Hepatocyte (in vitro differentiated cells): ENCODE measurements at regions not wholly inside any gene's neighbourhood (a gene's known extent, or its start where the extent isn't known, plus 50 kb on each side); places are given as distances from the start of the nearest gene placed in this dataset.

Experiments
- DNase-seq: peaks from one replicate; pipeline ENCODE4 v3.0.0-alpha.2; 2016; ENCODE audit warnings: low spot score
- H2AFZ ChIP-seq: fragments of 200-600 bp; sonication (generic); 2 replicates; pipeline ENCODE4 v1.6.0; 2016; ENCODE audit warnings: antibody characterized with exemption, mild to moderate bottlenecking
- H3K27ac ChIP-seq: fragments of 200-600 bp; sonication (generic); 2 replicates; pipeline ENCODE4 v1.5.1; 2016; ENCODE audit warnings: mild to moderate bottlenecking
- H3K27me3 ChIP-seq: fragments of 200-600 bp; sonication (generic); 2 replicates; pipeline ENCODE4 v1.6.1; 2016
- H3K36me3 ChIP-seq: fragments of 200-600 bp; sonication (generic); replicated peaks from 2 replicates; pipeline ENCODE4 v1.5.1; 2016; ENCODE audit warnings: low read depth; ENCODE audit not compliant: insufficient read depth
- H3K4me1 ChIP-seq: fragments of 200-600 bp; sonication (generic); 2 replicates; pipeline ENCODE4 v1.5.1; 2016; ENCODE audit warnings: mild to moderate bottlenecking, moderate library complexity; ENCODE audit not compliant: insufficient read depth
- H3K4me2 ChIP-seq: fragments of 200-600 bp; sonication (generic); 2 replicates; pipeline ENCODE4 v1.6.0; 2016
- H3K4me3 ChIP-seq: fragments of 200-600 bp; sonication (generic); 2 replicates; pipeline ENCODE4 v1.5.1; 2016; ENCODE audit warnings: mild to moderate bottlenecking
- H3K79me2 ChIP-seq: fragments of 200-600 bp; sonication (generic); 2 replicates; pipeline ENCODE4 v1.6.0; 2017; ENCODE audit warnings: mild to moderate bottlenecking
- H3K9me2 ChIP-seq: fragments of 200-600 bp; sonication (generic); replicated peaks from 2 replicates; pipeline ENCODE4 v1.6.0; 2017; ENCODE audit warnings: mild to moderate bottlenecking; ENCODE audit not compliant: insufficient read depth
- H3K9me3 ChIP-seq: fragments of 200-600 bp; sonication (generic); 2 replicates; pipeline ENCODE4 v1.5.1; 2016; ENCODE audit warnings: low read depth, mild to moderate bottlenecking
- H4K20me1 ChIP-seq: fragments of 200-600 bp; sonication (generic); 2 replicates; pipeline ENCODE4 v1.6.0; 2016; ENCODE audit warnings: mild to moderate bottlenecking; ENCODE audit not compliant: insufficient read depth, poor library complexity, severe bottlenecking
- EZH2 ChIP-seq: fragments of 200-600 bp; sonication (generic); IDR thresholded peaks from 2 replicates; pipeline ENCODE4 v1.6.1; 2016; ENCODE audit warnings: antibody characterized with exemption, mild to moderate bottlenecking, borderline replicate concordance
- EZH2phosphoT487 ChIP-seq: fragments of 200-600 bp; sonication (generic); IDR thresholded peaks from one replicate; pipeline ENCODE4 v1.6.1; 2018; ENCODE audit warnings: antibody characterized with exemption, mild to moderate bottlenecking, low read depth, moderate library complexity; ENCODE audit not compliant: unreplicated experiment, severe bottlenecking
- WGBS: methylation state at CpG from one replicate; pipeline ENCODE4 v1.1.6; 2016; ENCODE audit warnings: low lambda C conversion rate; ENCODE audit errors: missing lambda C conversion rate; 5-methylcytosine and 5-hydroxymethylcytosine counted together
- TF ChIP-seq, protein P1 (sequence below): fragments of 200-600 bp; sonication (generic); IDR thresholded peaks from 2 replicates; pipeline ENCODE4 v1.5.1; 2016; ENCODE audit warnings: antibody characterized with exemption, mild to moderate bottlenecking; ENCODE audit not compliant: poor library complexity

- Histone ChIP-seq H2AFZ (no peak overlapping the region), H3K27me3 (no peaks in the 10 kb centered on the region), H3K36me3 (no peaks in the 10 kb centered on the region), H3K4me1 (no peaks in the 10 kb centered on the region), H3K4me3 (no peak overlapping the region), H3K79me2 (no peaks in the 10 kb centered on the region), H3K4me2 (no peak overlapping the region), H3K27ac (no peak overlapping the region), H4K20me1 (no peaks in the 10 kb centered on the region), H3K9me3 (no peaks in the 10 kb centered on the region), H3K9me2 (no peaks in the 10 kb centered on the region)
- DNase-seq: no peak
- TF ChIP-seq EZH2phosphoT487 (no peak), EZH2 (no peak)
- TF ChIP-seq, protein P1, sequence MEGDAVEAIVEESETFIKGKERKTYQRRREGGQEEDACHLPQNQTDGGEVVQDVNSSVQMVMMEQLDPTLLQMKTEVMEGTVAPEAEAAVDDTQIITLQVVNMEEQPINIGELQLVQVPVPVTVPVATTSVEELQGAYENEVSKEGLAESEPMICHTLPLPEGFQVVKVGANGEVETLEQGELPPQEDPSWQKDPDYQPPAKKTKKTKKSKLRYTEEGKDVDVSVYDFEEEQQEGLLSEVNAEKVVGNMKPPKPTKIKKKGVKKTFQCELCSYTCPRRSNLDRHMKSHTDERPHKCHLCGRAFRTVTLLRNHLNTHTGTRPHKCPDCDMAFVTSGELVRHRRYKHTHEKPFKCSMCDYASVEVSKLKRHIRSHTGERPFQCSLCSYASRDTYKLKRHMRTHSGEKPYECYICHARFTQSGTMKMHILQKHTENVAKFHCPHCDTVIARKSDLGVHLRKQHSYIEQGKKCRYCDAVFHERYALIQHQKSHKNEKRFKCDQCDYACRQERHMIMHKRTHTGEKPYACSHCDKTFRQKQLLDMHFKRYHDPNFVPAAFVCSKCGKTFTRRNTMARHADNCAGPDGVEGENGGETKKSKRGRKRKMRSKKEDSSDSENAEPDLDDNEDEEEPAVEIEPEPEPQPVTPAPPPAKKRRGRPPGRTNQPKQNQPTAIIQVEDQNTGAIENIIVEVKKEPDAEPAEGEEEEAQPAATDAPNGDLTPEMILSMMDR: no peak
- WGBS: 94% methylated on average over 1 of the region's 1 CpG
These were observed 574.1 kb downstream of the HAO1 start for GRCh38 chr20:7366189-7366588.

DNA sequence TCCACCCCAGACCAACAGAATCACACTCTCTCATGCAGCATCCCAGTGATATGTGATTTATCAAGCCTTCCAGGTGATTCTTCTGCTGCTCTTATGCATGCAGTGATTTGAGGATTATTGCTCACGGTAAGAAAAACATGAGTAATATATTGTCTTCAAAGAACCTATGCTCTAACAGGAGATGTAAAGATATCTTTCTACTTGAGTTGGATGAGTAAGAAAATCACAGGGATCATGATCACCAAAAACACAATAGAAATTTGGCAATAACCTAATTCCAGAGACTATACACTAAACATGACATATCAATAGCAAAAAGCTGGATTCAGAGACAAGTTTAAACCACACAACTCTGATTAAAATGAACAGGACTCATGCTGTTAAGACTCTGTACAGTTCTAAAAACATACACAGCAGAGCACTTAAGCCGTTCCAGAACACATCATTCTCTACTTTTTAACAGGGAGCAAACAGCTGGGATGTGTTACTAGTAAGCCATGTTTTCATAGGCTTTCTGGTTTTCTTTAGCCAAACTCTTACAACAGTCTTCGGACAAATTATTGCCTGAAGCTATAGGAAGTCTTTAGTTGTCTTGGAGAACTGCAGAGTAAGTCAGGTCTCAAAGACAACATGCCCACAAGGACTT lies 568.6 kb downstream of the HAO1 start:
- DNase-seq: peak; percentile 30
- Histone ChIP-seq H3K4me2 (no peak overlapping the region), H3K27me3 (no peaks in the 10 kb centered on the region), H3K27ac (peak overlapping the region; percentile 23), H2AFZ (no peak overlapping the region), H3K9me2 (no peaks in the 10 kb centered on the region), H3K36me3 (no peaks in the 10 kb centered on the region), H3K4me1 (peaks cover 5% of the 10 kb centered on the region), H3K4me3 (no peak overlapping the region), H3K79me2 (no peaks in the 10 kb centered on the region), H3K9me3 (no peaks in the 10 kb centered on the region), H4K20me1 (no peaks in the 10 kb centered on the region)
- WGBS: 39% methylated on average over 3 of the region's 3 CpGs
- no peak for TF ChIP-seq EZH2
- TF ChIP-seq, protein P1: no peak

DNA sequence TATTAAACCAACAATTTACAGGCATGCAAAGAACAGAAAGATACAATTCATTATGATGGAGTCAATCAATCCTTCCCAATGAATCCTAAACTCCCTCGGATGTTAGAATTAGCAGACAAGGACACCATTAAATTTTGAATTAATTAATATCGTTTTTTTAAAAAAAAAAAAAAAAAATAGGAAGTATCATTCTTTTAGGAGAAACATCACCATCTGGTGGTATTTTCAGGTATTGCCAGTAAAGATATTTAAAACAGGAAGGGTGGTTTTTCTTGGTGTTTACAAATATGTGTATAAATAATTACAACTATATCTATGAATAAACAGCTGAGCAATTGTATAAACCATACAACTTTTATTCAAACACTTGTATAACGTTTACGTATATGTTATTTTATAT lies 564.4 kb downstream of the HAO1 start:
- H2AFZ ChIP-seq: no peak overlapping the region
- DNase-seq: peak; percentile 43

More for the DNA sequence above, 564.4 kb downstream of the HAO1 start:
- no peaks in the 10 kb centered on the region for H4K20me1 ChIP-seq
- H3K9me3 ChIP-seq: no peaks in the 10 kb centered on the region
- TF ChIP-seq, protein P1: peak; percentile 70
- TF ChIP-seq EZH2: no peak
- H3K27ac ChIP-seq: no peak overlapping the region
- WGBS: 47% methylated on average over 4 of the region's 4 CpGs
- H3K4me2 ChIP-seq: no peak overlapping the region
- no peaks in the 10 kb centered on the region for H3K27me3 ChIP-seq
- peaks cover 5% of the 10 kb centered on the region for H3K4me1 ChIP-seq
- no peak overlapping the region for H3K4me3 ChIP-seq
- H3K79me2 ChIP-seq: no peaks in the 10 kb centered on the region
- no peaks in the 10 kb centered on the region for H3K36me3 ChIP-seq
- H3K9me2 ChIP-seq: no peaks in the 10 kb centered on the region
